Activated CD8-positive, alpha-beta memory T cell treated with anti-CD3 and anti-CD28 coated beads for 24 hours (primary cell): ENCODE measurements at regions not wholly inside any gene's neighbourhood (a gene's known extent, or its start where the extent isn't known, plus 50 kb on each side); places are given as distances from the start of the nearest gene placed in this dataset.

ENCODE experiments used
- DNase-seq: peaks from one replicate; pipeline ENCODE4 v3.0.0-alpha.2; 2020

- DNase-seq: no peak
These were observed 284.9 kb upstream of the TBC1D5 start for GRCh38 chr3:18027161-18027939.

DNA sequence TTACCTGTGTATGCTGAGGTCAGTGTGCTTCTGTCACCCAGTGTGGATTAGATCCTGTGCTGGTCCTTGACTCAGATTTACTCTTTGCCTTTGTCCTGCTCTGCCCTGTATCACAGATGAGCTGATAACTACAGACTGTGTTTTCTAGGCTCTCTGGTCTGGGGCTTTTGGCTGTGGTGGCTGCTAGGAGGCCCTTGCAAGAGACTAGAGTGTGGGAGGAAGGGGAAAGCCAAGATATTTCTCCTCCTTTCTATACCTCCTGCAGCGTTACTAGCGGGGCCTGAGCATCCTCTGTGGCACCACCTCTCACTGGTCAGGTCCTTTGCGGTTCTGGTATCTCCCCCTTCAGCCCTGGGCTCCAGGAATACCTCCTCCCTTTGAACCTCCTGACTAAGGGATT is 282.3 kb upstream of the TBC1D5 start:
- DNase-seq: no peak

GRCh38 chr3:18019161-18019495 is 276.7 kb upstream of the TBC1D5 start:
- DNase-seq: no peak

DNA sequence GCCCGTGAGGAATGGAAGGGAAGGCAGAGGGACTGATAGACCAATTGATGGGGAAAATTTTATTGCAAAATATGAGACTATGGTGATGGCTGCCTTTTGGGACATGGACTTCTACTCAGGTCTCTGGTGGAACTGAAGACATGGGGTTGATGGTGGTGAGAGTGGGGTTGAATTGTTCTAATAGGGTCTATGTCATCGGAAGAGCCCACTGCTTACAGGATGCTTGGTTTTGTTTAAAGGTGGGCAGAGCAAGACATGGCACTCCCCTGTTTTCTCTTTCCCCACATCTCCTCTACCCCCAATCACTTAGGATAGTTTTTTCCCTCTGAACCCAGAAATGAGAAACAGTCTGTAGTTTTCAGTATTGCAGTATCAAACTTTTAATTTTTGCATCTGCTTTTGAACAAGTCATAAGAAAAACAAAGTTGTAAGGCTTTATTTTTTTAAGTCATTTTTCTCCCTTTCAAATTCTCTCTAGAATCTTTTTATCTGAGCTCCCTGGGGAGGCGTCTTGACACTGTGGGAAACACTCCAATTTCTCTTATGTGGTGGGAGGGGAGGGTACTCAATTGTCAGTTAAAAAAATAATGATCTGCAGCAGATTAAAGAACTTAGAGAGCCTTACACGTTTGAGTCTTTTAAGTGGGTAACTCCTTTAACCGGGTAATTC is 276.2 kb upstream of the TBC1D5 start:
- DNase-seq: no peak

GRCh38 chr3:18016366-18016765 is 273.9 kb upstream of the TBC1D5 start:
- DNase-seq: no peak

GRCh38 chr3:18012933-18013332 is 270.5 kb upstream of the TBC1D5 start:
- no peak for DNase-seq

DNA sequence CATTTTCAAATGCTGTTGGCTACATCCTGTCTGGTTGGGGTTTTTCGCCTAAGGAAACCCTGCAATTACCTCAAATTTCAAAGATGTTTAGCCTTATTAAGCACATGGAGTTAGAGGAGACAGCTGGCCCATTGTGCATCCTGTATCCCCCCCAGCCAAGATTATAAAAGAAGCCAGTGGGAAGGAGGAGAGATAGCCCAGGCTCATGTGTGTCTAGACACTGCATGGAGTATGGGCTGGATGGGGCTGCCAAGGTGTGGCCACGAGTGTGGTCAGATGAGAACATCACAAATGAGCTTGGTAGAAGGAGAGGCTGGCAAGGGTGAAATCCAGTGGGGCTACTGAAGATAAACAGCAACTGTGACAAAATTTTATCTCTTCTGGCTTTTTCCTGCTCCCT is 270.0 kb upstream of the TBC1D5 start:
- no peak for DNase-seq

DNA sequence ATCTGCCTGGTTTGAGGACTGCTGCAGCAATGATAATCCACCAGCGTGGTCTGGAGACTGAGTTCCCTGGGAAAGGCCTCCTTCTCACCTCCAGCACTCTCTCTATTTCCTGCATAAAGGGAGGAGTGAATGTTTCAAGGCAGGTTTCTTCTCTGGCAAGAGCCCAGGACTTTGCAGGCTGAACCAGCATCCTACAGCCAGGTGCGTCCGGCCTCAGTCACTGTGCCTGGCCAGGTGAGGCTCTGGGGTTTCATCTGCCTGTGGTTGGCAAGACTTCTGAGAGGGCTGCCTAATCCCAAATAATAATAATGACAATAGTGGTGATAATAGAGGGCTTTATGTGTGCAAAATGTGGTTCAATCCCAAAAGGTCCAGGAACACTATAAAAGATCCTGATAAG is 269.0 kb upstream of the TBC1D5 start:
- DNase-seq: no peak

GRCh38 chr3:18010001-18010400 is 267.6 kb upstream of the TBC1D5 start:
- DNase-seq: no peak

DNA sequence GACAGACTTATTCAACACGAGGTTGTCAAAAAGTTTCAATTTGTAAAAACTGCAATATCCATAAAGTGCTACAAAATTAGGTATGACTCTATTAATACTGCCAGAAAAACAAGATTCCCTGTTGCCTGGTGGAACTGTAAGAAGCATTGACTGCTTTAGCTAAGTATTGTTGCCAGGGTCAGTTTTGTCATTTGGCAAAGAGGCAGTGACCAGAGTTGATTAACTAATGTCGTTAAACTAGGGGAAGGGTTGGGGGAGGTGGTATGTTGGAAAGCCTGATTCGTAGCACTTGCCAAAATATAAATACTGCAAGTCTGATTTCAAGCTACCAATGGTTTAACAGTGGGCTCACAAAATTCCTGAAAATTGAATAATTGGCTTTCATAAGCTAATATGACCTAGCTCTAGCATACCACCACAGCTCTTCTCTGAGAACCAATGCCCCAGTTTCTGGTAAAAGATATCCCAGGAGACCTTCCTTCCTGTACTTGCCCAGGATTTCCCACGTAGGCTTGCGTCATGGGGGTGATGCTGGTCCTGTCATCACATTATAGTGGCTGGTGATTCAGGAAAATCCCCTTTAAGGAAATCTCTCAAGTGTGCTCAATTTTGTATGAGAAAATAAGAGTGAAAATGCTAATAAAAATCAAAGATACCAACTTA is 266.4 kb upstream of the TBC1D5 start:
- no peak for DNase-seq

DNA sequence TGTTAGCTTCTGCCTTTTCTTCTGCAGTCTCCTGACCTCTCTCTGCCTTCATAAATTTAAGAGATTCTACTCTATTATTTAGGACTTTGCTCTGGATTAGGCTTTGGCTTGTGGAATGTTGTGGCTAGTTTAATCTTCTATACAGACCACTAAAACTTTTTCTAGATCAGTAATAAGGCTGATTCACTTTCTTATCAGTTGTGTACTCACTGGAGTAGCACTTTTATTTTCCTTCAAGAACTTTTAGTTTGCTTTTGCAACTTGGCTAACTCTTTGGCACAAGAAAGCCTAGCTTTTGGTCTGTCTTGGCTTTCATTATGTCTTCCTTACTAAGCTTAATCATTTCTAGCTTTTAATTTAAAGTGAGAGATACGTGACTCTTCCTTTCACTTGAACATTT is 265.5 kb upstream of the TBC1D5 start:
- DNase-seq: no peak

DNA sequence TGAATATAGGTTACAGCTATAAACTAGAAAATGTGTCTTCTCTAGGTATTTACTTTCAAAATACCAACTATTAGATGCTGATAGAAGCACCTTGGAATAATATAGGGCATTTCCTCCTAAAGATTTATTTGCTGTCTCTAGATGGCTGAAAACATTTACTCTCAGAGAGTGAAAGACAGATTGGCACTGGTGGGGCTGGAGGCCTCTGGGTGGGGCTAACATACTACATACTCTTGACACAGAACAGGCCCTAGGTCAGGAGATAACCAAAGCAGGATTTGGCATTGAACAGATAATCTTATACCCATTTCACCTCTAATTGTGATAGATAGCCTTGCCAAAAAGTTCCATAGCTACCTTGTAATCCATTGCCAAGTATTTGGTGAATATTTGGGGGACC is 253.3 kb upstream of the TBC1D5 start:
- DNase-seq: no peak

- no peak for DNase-seq
These were observed 251.7 kb upstream of the TBC1D5 start for GRCh38 chr3:17994167-17994566.

DNA sequence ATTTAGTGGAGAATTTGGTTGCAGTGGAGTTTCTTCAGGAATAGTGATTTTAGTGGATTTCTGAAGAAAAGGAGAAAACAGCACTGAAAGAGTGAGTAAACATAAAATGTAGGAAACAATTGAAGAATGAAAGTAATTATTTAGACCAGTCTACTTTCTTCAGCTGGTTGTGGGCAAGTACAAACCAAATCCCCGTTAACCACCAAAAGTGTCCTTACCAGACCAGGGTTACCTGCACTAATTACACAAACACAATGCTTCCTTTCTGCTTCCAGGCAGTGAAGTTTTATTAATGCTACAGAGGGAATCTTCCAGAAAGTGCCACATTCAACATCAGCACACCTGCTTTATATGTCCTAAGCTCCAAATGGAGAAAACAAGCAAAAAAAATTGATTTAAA is 248.0 kb upstream of the TBC1D5 start:
- DNase-seq: no peak

GRCh38 chr3:17986348-17986816 is 244.0 kb upstream of the TBC1D5 start:
- DNase-seq: no peak

GRCh38 chr3:17985658-17986347 is 243.4 kb upstream of the TBC1D5 start:
- DNase-seq: no peak

GRCh38 chr3:17983106-17983505 is 240.7 kb upstream of the TBC1D5 start:
- DNase-seq: no peak

DNA sequence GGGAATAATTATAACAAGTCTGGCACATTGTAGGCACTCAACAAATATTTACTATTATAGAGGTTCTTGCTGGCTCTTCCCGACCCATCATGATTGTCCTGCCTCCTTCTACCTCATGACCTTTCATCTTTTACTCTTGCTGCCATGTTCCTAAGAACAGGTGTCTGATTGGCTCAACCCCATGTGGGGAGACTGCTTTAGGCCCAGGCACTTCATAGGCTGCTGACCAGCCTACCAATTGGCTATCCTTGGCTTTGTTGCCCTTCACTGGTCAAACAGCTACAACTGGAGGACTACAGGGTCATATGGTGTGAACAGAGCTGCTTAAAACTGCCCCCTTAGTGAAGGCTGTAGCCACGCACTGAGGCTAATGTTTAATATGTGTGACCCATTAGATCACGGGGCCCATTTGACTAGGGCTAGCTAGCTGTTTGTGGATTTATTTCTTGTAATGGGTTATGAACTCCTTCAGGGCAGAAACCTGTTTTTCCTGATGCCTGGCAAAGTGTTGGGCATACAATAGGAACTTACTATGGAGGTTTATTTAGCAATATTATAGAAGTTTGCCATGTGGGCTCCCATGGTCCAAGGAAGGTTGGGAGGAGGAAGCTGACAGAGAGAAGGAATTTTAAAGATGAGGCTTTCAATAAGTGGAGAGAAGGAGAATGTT is 239.9 kb upstream of the TBC1D5 start:
- no peak for DNase-seq

DNA sequence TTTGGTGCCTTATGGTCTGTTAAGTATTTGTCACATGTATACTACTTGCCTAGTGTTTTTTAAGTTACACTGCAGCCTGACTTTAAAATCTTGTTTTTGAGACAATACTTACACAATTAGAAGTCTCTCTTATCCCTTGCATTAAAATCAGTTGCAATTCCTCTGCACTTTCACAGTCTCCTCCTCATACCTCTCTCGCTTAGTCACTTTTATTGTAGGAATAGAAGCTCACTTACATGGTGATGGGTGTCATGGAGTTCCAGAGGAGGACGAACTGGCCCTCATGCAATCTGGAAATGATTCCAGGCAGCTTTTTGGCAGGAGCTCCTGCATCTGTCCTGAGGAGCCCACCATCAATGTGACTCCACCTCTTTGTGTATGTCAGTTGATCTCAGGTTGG is 238.4 kb upstream of the TBC1D5 start:
- DNase-seq: no peak

DNA sequence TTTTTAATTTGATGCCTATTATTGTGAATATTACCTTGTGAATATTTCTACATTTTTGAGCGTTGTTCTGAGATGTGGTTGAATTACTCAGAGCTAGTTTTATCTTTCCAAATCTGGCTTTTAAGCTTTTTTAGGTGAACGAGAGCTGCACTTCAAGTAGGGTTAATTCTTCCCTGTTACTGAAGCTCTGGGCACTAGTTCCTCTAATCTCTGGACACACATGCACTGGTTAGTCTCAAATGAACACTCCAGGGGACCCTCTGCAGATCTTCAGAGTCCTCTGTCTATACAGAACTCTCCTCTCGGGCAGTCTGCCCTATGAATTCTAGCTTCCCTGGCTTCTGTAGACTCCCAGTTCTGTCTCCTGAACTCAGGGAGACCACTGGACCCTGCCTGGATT is 237.5 kb upstream of the TBC1D5 start:
- DNase-seq: no peak

DNA sequence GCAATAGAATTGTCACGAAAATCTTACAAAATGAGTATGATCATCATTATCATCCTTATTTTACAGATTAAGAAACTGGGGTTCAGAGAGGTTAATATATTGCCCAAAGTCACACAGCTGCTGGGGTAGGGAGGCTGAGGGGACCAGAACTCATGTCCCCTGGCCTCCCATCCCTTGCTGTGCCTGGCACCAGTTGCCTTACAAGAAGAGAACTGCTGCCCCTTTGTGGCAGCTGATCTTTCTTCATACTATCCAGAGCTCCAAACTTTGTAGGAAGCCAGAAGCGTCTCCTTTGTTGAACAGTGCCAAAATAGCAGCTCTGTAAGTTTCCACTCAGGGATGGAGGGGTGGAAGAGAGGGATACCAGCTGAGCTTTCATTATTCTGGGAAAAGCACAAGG is 236.8 kb upstream of the TBC1D5 start:
- no peak for DNase-seq

DNA sequence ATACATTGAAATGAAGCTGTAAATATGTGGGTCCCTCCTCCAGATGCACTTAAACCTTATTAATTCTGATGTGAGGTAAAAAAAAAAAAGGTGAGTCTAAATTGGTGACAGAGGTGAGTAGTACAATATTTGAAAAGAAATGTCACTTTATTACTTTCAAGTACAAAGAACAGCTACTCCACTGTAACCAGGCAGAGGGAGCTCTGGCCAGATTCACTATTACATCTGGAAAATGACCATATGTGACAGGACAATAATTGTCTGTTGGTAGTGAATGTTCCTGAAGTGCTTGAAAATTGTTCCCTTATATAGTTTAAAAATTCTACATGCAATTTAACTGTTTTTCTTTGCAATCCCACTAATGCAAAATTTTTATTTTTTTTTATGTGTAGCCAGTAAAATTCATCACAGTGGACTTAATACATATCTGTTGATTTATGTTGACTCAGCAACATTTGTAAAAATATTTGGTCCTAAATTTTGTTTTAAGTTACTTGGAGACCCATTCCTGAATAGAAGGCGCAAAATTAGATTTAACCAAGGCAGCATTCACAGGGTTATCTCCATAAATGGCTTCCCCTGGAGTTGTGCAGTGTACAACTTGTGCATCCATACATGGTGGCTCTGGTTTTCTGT is 231.9 kb upstream of the TBC1D5 start:
- DNase-seq: no peak
